A673 (cell line): ENCODE measurements at regions not wholly inside any gene's neighbourhood (a gene's known extent, or its start where the extent isn't known, plus 50 kb on each side); places are given as distances from the start of the nearest gene placed in this dataset.

ENCODE experiments used
- BruUV-seq: library from RNA; stranded (reverse); fragments of 400-500 nt; replicated peaks from 2 replicates; lab custom pipeline; 2021; lab: Mats Ljungman, UMichigan
- CTCF ChIA-PET: fragments of 300-600 bp; sonication (Branson Sonifier 250); formaldehyde crosslinking; loops from one replicate; lab custom pipeline; 2022; ENCODE audit warnings: antibody characterized with exemption; lab: Charles Lee
- POLR2A ChIA-PET: fragments of 300-600 bp; sonication (Branson Sonifier 250); formaldehyde crosslinking; loops from one replicate; lab custom pipeline; 2022; ENCODE audit warnings: antibody characterized with exemption; ENCODE audit not compliant: low non-redundant PET; lab: Charles Lee
- DNase-seq: peaks from one replicate; pipeline ENCODE4 v3.0.0-alpha.2; 2015; ENCODE audit warnings: low spot score
- H3K27ac ChIP-seq: fragments of 200-600 bp; sonication (generic); 2 replicates; pipeline ENCODE4 v1.5.1; 2016; ENCODE audit warnings: mixed run types, low read depth, mild to moderate bottlenecking, mixed read lengths, antibody characterized with exemption, low read length; ENCODE audit not compliant: poor library complexity, severe bottlenecking
- H3K27me3 ChIP-seq: fragments of 200-600 bp; sonication (generic); replicated peaks from 2 replicates; pipeline ENCODE4 v1.6.1; 2017; ENCODE audit warnings: mixed run types, low read depth, mild to moderate bottlenecking, mixed read lengths, antibody characterized with exemption, low read length; ENCODE audit not compliant: insufficient read depth, poor library complexity
- H3K36me3 ChIP-seq: fragments of 200-600 bp; sonication (generic); 2 replicates; pipeline ENCODE4 v1.6.1; 2016; ENCODE audit warnings: mixed run types, mild to moderate bottlenecking, mixed read lengths, antibody characterized with exemption, low read length; ENCODE audit not compliant: insufficient read depth, poor library complexity, severe bottlenecking
- H3K4me1 ChIP-seq: fragments of 200-600 bp; sonication (generic); 2 replicates; pipeline ENCODE4 v1.6.1; 2017; ENCODE audit warnings: mixed run types, mild to moderate bottlenecking, mixed read lengths, antibody characterized with exemption, low read length; ENCODE audit not compliant: insufficient read depth, poor library complexity, severe bottlenecking
- H3K4me3 ChIP-seq: fragments of 200-600 bp; sonication (generic); 2 replicates; pipeline ENCODE4 v1.5.1; 2016; ENCODE audit warnings: low read depth, mixed run types, mild to moderate bottlenecking, mixed read lengths, low read length; ENCODE audit not compliant: poor library complexity, severe bottlenecking
- H3K9me3 ChIP-seq: fragments of 200-600 bp; sonication (generic); 2 replicates; pipeline ENCODE4 v1.6.1; 2016; ENCODE audit warnings: mixed run types, low read depth, mild to moderate bottlenecking, mixed read lengths, antibody characterized with exemption, low read length; ENCODE audit not compliant: poor library complexity, severe bottlenecking
- EZH2 ChIP-seq: fragments of 200-600 bp; sonication (generic); IDR thresholded peaks from 2 replicates; pipeline ENCODE4 v1.6.1; 2017; ENCODE audit warnings: borderline replicate concordance, low read depth, mild to moderate bottlenecking, mixed read lengths, antibody characterized with exemption, low read length; ENCODE audit not compliant: poor library complexity, severe bottlenecking
- intact Hi-C: fragments of 100-400 bp; cut with micrococcal nuclease; formaldehyde crosslinking; loops from one replicate; pipeline ENCODE4 v1.10.0; 2022; ENCODE audit not compliant: unreplicated experiment
- TF ChIP-seq, protein P1 (sequence below): fragments of 300-800, 200-600 bp; sonication (generic); conservative IDR thresholded peaks from 2 replicates; pipeline ENCODE4 v1.5.1; 2017; ENCODE audit warnings: low read depth, mild to moderate bottlenecking, antibody characterized with exemption, low read length, moderate library complexity, mixed read lengths

DNA sequence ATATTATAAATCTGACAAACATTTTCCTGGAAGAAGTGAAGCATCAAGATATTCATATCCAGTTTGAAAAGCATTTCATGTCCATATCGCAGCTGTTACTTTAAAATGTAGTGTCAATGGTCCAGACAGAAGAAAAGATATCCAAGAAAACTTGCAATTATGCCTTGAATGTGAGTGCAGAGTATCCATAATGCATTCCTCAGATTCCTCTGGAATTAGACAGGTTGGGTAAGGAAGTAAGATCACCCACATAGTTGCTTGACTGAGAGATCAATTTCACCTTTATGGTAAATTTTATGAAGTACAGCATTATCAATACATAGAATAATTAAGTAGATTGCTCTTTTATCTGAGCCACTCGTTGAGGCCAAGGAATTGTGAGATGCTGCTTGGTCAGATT lies 327.0 kb upstream of the SLITRK5 start:
- DNase-seq, result no peak
- intact Hi-C loops, result no loop called here
- H3K27me3 ChIP-seq, result no peaks in the 10 kb centered on the region
- no peak overlapping the region for H3K27ac ChIP-seq
- no peaks in the 10 kb centered on the region for H3K4me1 ChIP-seq
- ChIA-PET CTCF (no interaction called here), POLR2A (no interaction called here)
- H3K4me3 ChIP-seq, result no peak overlapping the region
- no peaks in the 10 kb centered on the region for H3K36me3 ChIP-seq
- TF ChIP-seq, protein P1, sequence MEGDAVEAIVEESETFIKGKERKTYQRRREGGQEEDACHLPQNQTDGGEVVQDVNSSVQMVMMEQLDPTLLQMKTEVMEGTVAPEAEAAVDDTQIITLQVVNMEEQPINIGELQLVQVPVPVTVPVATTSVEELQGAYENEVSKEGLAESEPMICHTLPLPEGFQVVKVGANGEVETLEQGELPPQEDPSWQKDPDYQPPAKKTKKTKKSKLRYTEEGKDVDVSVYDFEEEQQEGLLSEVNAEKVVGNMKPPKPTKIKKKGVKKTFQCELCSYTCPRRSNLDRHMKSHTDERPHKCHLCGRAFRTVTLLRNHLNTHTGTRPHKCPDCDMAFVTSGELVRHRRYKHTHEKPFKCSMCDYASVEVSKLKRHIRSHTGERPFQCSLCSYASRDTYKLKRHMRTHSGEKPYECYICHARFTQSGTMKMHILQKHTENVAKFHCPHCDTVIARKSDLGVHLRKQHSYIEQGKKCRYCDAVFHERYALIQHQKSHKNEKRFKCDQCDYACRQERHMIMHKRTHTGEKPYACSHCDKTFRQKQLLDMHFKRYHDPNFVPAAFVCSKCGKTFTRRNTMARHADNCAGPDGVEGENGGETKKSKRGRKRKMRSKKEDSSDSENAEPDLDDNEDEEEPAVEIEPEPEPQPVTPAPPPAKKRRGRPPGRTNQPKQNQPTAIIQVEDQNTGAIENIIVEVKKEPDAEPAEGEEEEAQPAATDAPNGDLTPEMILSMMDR, result no peak
- TF ChIP-seq EZH2, result no peak
- H3K9me3 ChIP-seq, result no peaks in the 10 kb centered on the region
- no TSS peak for BruUV-seq

DNA sequence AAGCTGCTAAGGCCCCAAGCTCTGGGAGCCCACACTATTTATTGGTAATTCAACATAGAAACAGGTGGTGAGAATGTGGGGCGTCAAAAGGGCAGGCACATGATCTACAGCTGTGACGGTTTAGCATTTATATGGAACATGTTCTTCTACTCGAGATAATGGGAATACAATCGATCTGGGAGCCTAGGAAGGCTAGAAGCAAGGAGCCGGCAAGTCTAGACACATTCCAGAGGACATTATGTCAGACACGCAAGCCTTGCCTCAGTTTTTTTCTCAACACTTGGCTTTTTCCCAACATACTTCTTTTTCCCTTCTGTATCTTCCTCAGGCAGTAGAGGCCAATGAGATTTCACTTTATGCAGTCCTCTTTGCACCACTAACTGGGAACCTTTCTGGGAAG lies 315.7 kb upstream of the SLITRK5 start:
- Histone ChIP-seq H3K27ac (no peak overlapping the region), H3K36me3 (no peaks in the 10 kb centered on the region), H3K9me3 (no peaks in the 10 kb centered on the region), H3K4me3 (no peak overlapping the region), H3K27me3 (no peaks in the 10 kb centered on the region), H3K4me1 (no peaks in the 10 kb centered on the region)
- ChIA-PET POLR2A (no interaction called here), CTCF (no interaction called here)
- no TSS peak for BruUV-seq
- intact Hi-C loops, result no loop called here
- no peak for TF ChIP-seq EZH2
- TF ChIP-seq, protein P1, result no peak
- DNase-seq, result no peak

DNA sequence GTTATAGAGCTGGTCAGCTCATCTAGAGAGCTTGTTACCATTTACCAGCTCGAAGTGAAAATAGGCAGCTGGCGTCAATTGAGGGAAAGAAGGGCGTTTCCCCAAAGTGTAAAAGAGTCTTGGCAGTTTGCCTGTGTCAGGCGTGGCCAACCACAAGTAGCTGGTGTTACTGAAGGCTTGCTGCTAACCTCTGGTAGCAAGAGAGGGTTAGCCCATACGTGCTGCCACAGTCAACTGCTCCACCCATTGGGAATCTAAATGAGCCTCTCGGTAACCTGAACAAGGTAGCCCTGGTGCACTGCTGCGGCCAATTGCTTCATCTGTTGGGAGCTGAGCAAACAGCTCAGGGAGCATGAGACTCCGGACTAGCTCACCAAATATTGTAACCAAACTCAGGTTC lies 314.9 kb upstream of the SLITRK5 start:
- intact Hi-C loops, result no loop called here
- no peak overlapping the region for H3K4me3 ChIP-seq
- H3K36me3 ChIP-seq, result no peaks in the 10 kb centered on the region
- no TSS peak for BruUV-seq
- POLR2A ChIA-PET, result no interaction called here
- CTCF ChIA-PET, result no interaction called here
- DNase-seq, result peak; percentile 4
- no peaks in the 10 kb centered on the region for H3K27me3 ChIP-seq
- TF ChIP-seq, protein P1, result no peak
- no peak for TF ChIP-seq EZH2
- H3K4me1 ChIP-seq, result no peaks in the 10 kb centered on the region
- no peaks in the 10 kb centered on the region for H3K9me3 ChIP-seq
- no peak overlapping the region for H3K27ac ChIP-seq
